D721Med (cell line): ENCODE measurements at regions not wholly inside any gene's neighbourhood (a gene's known extent, or its start where the extent isn't known, plus 50 kb on each side); places are given as distances from the start of the nearest gene placed in this dataset.

Experiments used
- DNase-seq: peaks from one replicate; pipeline ENCODE4 v3.0.0; 2011; ENCODE audit warnings: low spot score; ENCODE audit not compliant: insufficient read length
- FAIRE-seq: peaks from 2 replicates; lab custom pipeline; 2011; peaks lifted over from hg19 to GRCh38; lab: Jason Lieb, UNC
- TF ChIP-seq, protein P1 (sequence below): IDR thresholded peaks from 2 replicates; pipeline ENCODE4 v1.5.1; 2012; ENCODE audit warnings: mild to moderate bottlenecking, control low read depth; ENCODE audit not compliant: insufficient read depth; ENCODE audit errors: missing control alignments

DNA sequence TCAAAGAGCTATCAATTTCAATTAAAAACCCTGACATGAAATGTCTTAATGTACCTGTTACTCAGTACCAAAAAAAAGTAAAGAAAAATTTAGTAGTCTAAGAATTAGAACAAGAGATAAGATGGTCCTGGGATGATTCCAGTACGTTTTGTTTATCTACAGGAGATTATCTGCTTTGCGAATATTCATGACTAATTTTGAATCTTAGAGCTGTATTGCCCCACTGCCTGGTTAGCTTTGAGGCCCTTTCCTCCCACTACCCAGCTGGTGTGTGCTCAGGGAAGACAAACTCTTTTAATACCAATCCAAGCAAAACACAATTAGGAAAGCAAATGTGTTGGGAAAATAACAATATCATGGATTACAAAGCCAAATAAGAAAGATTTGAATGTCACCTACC, 263.5 kb downstream of the FOXG1 start:
- TF ChIP-seq, protein P1, sequence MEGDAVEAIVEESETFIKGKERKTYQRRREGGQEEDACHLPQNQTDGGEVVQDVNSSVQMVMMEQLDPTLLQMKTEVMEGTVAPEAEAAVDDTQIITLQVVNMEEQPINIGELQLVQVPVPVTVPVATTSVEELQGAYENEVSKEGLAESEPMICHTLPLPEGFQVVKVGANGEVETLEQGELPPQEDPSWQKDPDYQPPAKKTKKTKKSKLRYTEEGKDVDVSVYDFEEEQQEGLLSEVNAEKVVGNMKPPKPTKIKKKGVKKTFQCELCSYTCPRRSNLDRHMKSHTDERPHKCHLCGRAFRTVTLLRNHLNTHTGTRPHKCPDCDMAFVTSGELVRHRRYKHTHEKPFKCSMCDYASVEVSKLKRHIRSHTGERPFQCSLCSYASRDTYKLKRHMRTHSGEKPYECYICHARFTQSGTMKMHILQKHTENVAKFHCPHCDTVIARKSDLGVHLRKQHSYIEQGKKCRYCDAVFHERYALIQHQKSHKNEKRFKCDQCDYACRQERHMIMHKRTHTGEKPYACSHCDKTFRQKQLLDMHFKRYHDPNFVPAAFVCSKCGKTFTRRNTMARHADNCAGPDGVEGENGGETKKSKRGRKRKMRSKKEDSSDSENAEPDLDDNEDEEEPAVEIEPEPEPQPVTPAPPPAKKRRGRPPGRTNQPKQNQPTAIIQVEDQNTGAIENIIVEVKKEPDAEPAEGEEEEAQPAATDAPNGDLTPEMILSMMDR: no peak
- no peak for FAIRE-seq
- DNase-seq: no peak

DNA sequence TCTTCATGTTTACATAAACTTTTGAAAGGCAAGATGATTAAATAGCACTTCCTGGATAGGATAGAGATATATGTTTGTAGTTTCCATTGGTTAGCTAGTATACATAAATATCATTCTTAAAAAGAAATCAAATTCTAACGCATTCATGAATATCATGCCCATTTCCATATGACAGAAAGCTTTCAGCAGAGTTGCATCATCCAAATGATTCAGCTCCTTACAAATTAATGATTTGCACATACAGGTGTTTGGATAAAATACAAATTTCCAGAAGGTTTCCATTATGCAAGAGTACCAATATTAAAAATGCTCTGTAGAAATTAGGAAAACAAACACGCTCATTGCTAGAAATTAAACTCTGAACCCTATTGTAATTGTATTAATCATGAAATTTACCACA, 264.4 kb downstream of the FOXG1 start:
- FAIRE-seq: no peak
- TF ChIP-seq, protein P1: no peak
- DNase-seq: no peak

DNA sequence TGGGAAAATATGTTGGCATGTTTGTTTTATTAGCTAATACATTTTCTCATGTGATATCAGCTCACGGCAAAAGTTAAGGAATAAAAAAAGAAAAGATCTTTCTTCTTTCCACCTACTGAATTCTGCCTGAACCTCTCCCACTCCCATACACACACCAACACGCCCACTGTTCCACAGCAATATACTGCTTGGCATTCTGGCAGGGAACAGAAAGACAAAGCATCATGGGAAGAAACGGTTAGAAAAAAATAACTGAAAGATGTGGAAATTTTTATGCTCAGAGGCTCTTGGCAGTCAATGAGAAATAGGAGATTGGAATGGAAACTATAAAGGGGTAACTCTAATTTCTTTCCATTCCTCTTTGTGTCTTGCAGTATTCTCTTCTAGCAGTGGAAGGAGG, 268.5 kb downstream of the FOXG1 start:
- TF ChIP-seq, protein P1: no peak
- FAIRE-seq (no peak), DNase-seq (no peak)

DNA sequence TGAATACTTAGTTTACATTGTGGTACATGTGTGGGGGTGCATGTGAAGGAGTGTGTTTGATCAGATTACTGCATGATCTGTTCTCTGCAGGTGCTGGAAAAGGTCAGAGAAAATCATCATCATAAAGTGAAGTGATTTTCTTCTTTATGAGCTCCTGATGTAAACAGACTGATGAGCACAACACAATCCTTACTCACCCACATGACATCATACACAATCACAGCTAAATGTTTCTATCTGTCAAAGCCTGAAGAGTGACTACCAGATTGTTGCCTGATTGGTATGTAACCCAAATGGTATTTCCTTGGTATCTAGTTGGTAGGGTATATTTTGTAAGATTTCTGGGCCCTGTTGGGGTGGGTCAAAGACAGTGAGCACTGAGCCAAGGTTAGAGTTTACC, 270.8 kb downstream of the FOXG1 start:
- TF ChIP-seq, protein P1: no peak
- no peak for FAIRE-seq
- no peak for DNase-seq

DNA sequence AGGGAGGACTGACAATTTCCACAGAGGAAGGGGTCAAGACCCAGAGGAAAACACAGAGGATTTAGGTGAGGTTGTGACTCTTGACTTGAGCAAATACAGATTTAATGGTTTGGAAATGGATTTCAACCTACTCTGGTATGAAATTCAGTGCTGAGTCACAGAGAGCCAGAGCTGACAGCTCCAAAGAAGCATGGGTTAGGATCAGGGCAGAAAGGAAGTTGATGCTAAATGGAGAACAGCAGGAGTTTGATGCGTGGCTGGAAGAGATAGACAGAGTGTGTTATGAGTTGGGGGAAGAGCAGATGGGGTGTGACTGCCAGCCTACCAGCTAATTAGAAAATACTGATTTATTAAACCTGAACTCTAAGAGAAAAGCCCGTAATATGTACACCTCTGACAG, 272.6 kb downstream of the FOXG1 start:
- TF ChIP-seq, protein P1: no peak
- FAIRE-seq (no peak), DNase-seq (no peak)

DNA sequence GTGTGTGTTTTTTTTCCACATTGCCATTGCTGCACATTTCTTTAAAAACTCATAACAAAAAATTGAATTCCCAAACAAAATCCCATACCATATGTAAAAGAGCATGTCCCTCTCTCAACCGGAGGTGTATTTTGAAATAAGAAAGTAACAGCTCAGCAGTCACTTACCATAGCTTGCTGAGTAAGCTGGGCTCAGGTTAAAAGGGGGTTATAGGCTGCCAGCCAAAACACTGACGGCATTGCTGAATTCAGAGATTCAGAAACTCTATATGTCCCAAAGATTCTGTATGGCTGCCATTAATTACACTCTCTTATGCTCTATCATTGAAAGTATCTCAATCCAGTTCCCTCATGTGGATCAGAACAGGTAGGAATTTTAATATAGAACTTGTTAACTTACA, 276.0 kb downstream of the FOXG1 start:
- TF ChIP-seq, protein P1: no peak
- DNase-seq (no peak), FAIRE-seq (no peak)

DNA sequence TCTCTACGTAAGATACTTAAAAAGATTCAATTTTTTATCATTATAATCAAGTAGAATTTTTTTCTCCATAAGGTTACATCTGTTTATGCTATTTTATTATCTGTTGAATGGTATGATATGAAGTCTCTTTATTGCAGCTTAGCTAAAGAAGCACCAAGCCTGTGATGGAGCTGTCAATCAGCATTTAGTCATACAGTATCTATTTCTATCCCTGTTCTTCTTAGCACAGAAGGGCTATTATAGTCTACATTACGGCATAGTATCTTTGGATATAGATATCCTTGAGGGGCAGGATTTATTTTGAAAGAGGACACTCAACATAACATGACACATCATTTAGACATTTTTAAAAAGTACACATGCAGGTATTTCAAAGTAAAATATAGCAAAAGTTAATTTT, 277.1 kb downstream of the FOXG1 start:
- no peak for DNase-seq
- TF ChIP-seq, protein P1: no peak
- no peak for FAIRE-seq
